ENCODE measurements at regions not wholly inside any gene's neighbourhood (a gene's known extent, or its start where the extent isn't known, plus 50 kb on each side); places are given as distances from the start of the nearest gene placed in this dataset.

DNA sequence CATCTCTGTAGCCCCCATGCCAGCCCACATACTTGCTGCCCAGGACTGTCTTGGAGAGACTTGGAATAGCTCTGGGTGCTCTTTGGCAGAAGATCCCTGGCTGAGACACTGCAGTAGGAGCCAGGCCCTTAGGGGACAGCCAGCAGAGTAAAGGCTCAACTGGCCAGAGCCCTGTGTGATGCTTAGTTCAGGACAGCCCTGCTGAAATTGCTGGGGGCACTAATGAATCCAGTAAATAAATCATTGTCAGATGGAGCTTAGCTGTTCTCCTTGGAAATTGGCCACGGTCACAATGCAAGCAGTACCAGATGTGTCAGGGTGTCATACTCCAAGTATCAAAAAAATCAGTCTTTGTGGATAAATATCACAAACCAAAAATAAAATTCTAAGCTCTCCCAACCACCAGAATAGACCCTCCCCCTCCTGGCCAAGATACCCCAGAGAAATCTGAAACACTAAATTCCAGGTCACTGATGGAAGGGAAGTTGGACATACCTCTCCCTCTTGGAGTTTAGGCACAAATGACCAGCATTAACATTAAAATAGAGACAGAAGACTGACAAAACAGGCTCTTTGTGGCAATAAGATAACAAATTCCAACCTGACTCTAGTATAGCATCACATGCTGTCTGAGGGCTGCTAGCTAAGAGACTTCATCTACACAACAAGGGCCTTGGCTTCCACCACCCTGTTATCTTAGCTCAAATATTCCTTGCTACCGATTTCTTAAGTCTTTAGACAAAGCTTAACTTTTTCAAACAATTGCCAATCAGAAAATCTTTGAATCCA is 83.2 kb upstream of the DNAH14 start:
- DNase-seq (ENCODE audit: low read depth), result peak; percentile 55

GRCh38 chr1:224850446-224850845 is 79.0 kb upstream of the DNAH14 start:
- no peak for DNase-seq (ENCODE audit: low read depth)

GRCh38 chr1:224851210-224851847 is 78.1 kb upstream of the DNAH14 start:
- peak; percentile 58 for DNase-seq (ENCODE audit: low read depth)

GRCh38 chr1:224851848-224852261 is 77.6 kb upstream of the DNAH14 start:
- no peak for DNase-seq (ENCODE audit: low read depth)

- peak; percentile 61 for DNase-seq (ENCODE audit: low read depth)
Observed at GRCh38 chr1:224852901-224853568, 76.4 kb upstream of the DNAH14 start.

GRCh38 chr1:224856973-224857372 is 72.5 kb upstream of the DNAH14 start:
- no peak for DNase-seq (ENCODE audit: low read depth)

DNA sequence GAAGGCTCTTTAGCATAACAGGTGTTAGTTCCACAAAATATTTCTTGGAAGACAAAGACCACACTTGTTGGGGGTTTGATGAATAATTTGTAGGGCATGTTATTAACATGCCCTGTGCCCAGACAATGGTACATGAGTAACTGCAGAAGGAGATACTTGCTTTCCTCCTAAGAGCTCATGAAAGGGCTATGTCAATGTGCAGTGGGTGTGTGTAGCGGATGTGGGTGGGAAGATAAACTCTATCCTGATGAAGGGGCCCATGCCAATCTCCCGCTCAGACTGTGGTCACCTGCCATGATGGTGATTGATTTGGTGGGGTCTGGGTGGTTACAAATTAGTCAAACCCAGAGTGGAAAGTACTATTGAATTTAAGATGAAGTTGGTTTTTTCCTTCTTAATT is 69.8 kb upstream of the DNAH14 start:
- DNase-seq (ENCODE audit: low read depth), result no peak

- no peak for DNase-seq (ENCODE audit: low read depth)
Observed at GRCh38 chr1:224860488-224861338, 68.8 kb upstream of the DNAH14 start.

GRCh38 chr1:224861339-224861716 is 68.1 kb upstream of the DNAH14 start:
- DNase-seq (ENCODE audit: low read depth), result no peak

GRCh38 chr1:224863486-224863885 is 66.0 kb upstream of the DNAH14 start:
- no peak for DNase-seq (ENCODE audit: low read depth)

DNA sequence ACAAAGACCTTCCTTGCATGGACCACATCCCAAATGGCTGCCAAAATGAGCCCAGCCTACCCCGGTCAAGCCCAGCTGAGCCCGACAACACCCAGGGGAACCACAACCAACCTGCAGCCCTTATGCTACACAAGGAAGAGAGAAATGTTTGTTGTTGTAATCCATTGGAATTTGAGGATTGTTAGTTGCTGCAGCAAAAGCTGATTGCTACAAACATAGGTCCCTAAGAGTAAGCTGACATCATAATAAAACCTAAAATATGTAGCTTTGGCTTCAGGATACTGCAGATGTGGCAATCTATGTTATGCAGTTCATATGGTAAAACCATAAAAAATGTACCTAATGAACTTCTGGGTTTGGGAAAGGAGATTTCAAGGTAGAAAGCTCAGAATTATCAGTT is 65.5 kb upstream of the DNAH14 start:
- DNase-seq (ENCODE audit: low read depth), result no peak

DNA sequence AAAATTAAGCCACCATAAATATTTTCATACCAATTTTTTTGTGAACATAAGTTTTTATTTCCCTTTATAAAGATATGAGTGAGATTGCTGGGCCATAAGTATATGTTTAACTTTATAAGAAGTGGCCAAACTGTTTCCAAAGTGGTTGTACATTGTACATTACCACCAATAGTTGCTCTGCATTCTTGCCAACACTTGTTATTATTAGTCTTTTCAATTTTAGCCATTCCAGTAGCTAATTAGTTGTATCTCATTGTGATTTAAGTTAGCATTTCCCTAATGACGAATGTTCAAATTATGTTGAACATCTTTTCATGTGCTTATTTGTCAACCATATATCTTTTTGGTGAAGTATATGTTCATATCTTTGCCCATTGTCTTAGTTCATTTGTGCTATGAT is 64.0 kb upstream of the DNAH14 start:
- no peak for DNase-seq (ENCODE audit: low read depth)

- no peak for DNase-seq (ENCODE audit: low read depth)
Observed at GRCh38 chr1:224866940-224867339, 62.5 kb upstream of the DNAH14 start.

GRCh38 chr1:224867715-224868114 is 61.8 kb upstream of the DNAH14 start:
- DNase-seq (ENCODE audit: low read depth), result peak; percentile 45

- DNase-seq (ENCODE audit: low read depth), result no peak
Observed at GRCh38 chr1:224872832-224873433, 56.5 kb upstream of the DNAH14 start.

DNA sequence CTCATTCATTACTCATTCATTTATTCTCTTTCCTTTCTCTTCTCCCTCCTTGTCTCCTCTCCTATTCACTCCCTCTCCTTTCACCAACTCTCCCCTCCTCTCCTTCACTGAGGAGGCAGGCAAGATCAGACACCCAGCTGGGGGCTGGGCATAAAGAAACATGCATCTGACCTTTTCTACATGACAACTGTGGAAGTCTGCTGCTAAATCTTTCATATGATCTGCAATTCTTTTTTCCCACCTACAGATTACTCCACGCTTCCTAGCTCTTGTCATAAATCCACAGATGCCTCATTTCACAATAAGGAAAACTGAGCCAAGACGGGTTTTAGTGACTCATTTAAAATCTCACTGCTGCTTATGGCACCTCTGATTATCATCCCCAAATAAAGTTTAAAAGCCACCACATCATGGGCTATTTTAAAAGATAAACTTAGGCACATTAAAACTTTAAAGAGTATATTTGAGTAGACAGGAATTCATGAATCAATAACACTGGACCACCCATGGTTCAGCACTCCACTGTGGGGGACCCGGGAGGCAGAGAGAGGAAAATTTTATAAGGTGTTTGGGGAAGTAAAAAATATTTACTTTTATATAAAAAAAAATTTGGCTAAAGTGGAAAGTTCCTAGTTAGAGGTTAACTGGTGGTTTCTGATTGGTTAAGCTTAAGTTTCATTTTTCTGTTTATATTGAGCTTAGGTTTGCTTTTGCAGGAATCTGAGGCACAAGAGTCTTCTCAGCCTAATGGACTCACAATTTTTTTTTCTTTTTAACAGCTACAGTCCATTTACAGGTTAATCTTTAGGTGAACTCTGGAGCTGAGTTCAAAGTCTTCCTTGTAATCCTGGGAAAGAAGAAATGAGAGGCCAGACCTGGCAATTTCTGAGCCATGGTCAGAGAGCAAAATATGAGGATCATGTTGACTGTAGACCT is 55.8 kb upstream of the DNAH14 start:
- peak; percentile 47 for DNase-seq (ENCODE audit: low read depth)

DNA sequence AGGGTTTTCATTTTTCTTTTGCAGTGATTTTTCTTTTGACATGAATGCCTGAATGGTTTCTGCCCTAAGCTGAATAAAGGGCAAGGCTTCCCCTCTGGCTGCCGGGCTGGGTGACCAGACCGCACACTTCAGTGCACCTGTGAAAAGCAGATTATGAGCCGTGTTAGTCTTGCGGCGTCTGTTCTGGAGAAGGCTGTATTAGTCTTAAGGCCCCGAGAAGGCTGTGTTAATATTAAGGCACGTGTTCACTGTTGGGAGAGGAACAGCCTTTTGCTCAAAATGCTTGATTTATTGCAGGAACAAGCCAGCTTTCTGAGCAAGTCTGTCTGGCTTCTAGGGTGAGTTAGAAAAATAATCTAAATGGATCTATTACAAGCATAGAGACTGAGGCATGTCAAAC is 54.7 kb upstream of the DNAH14 start:
- DNase-seq (ENCODE audit: low read depth), result no peak

DNA sequence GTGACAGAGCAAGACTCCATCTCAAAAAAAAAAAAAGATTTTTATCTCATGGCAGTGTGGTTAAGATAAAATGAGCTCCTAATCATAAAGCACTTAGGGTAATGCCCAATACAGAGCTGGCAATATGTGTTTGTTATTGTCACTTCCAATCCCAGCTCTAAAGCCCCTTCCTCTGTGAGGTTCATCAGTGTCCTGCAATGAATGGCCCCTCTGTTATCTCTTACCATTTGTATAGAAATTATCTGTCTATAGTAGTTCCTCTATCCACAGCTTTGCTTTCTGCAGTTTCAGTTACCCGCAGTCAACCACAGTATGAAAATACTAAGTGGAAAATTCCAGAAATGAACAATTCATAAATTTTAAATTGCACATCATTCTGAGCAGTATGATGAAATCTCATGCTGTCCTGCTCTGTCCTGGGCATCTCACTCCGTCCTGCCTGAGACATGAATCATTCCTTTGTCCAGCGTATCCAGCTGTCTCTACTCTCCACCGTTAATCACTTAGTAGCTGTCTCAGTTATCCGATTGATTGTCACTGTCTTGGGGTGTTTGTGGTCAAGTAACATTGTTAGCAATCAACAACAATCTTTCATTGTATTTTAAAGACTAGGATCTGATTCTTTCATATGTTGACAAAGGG is 50.2 kb upstream of the DNAH14 start:
- DNase-seq (ENCODE audit: low read depth), result peak; percentile 61

Data from RPMI7951 (cell line).